GM13976 (cell line): ENCODE measurements at regions not wholly inside any gene's neighbourhood (a gene's known extent, or its start where the extent isn't known, plus 50 kb on each side); places are given as distances from the start of the nearest gene placed in this dataset.

Experiments used
- DNase-seq: peaks from one replicate; pipeline ENCODE4 v3.0.0; 2012; ENCODE audit warnings: low spot score
- in situ Hi-C: fragments of 300-500 bp; cut with MboI; formaldehyde crosslinking; loops from one replicate; pipeline ENCODE4 v1.12.0; 2022; ENCODE audit warnings: low sequenced_read_pairs, mixed read lengths, inconsistent platforms; ENCODE audit not compliant: unreplicated experiment
- TF ChIP-seq, protein P1 (sequence below): IDR thresholded peaks from 2 replicates; pipeline ENCODE4 v1.5.1; 2012; ENCODE audit warnings: borderline replicate concordance, mild to moderate bottlenecking; ENCODE audit not compliant: insufficient read depth; ENCODE audit errors: extremely low read depth, missing control alignments, control extremely low read depth

DNA sequence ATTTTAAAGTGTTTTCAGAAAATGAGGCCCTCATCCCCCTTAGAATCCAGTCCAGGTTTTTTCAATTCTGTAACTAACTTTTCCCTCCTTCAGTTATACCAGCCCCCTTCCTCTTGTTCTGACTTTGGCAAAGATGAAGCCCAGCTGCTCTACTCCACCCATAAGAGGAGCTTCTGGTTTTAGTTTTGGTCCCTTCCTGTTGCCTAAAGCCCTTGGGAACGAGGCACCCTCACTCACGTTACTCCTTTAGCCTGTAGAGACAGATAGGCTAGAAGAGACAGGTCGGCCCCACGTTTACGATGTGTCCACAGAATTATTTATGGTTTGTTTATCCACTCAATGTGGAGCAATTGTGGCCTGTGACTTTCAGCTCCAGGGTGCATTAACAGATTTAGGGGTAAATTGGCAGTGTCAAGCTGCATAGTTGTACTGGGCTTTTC is 454.2 kb upstream of the TNP1 start:
- TF ChIP-seq, protein P1, sequence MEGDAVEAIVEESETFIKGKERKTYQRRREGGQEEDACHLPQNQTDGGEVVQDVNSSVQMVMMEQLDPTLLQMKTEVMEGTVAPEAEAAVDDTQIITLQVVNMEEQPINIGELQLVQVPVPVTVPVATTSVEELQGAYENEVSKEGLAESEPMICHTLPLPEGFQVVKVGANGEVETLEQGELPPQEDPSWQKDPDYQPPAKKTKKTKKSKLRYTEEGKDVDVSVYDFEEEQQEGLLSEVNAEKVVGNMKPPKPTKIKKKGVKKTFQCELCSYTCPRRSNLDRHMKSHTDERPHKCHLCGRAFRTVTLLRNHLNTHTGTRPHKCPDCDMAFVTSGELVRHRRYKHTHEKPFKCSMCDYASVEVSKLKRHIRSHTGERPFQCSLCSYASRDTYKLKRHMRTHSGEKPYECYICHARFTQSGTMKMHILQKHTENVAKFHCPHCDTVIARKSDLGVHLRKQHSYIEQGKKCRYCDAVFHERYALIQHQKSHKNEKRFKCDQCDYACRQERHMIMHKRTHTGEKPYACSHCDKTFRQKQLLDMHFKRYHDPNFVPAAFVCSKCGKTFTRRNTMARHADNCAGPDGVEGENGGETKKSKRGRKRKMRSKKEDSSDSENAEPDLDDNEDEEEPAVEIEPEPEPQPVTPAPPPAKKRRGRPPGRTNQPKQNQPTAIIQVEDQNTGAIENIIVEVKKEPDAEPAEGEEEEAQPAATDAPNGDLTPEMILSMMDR, result no peak
- no peak for DNase-seq
- in situ Hi-C loops, result no loop called here

DNA sequence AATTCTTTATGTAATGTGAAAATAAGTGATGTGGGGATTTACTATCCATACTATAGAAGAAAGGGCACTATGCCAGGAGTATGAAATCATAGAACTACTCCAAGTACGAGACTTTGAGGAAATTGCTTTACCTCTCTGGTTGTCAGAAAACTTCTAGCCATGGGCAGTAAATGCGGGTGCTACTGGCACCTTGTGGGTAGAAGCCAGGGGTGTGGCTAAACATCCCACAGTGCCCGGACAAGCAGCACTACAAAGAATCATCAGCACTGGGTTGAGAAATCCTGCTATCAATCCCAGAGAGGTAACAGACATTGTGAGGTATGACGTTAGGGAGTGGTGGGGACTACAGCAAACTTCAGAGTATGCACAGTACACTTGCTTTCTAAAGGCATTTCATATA is 453.5 kb upstream of the TNP1 start:
- in situ Hi-C loops, result no loop called here
- no peak for DNase-seq
- TF ChIP-seq, protein P1, result no peak

DNA sequence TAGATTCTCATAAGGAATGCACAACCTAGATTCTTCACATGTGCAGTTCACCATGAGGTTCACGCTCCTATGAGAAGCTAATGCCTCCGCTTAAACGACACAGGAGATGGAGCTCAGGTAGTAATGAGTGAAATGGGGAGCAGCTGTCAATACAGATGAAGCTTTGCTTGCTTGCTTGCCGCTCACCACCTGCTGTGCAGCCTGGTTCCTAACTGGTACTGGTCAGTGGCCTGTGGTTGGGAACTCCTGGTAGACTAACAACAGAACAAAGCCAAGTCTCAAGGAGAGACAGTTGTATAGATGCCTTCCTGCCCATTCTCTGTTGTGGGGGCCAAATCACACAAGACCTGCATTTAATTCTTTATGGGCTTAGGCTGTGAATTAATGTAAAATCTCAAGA is 449.2 kb upstream of the TNP1 start:
- TF ChIP-seq, protein P1, result no peak
- in situ Hi-C loops, result no loop called here
- no peak for DNase-seq

DNA sequence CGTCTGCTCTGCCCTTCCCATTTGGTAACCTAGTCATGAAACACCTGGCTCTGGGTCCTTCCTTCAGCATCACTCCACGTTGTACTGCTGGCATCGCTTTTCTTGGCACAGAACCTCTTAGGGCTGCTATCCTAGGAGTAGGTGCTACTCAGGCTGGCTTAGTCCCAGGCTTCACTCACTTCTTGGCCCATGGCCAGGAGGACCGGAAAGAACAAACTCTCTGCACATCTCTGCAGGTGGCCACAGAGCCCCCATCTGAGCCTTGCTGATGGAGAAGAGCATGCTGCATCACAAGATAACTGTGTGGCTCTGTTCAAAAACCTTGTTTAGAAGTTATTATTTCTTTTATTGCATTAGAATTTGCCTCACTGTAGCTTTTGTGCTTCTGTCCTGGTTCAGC is 447.2 kb upstream of the TNP1 start:
- in situ Hi-C loops, result no loop called here
- TF ChIP-seq, protein P1, result no peak
- DNase-seq, result no peak

DNA sequence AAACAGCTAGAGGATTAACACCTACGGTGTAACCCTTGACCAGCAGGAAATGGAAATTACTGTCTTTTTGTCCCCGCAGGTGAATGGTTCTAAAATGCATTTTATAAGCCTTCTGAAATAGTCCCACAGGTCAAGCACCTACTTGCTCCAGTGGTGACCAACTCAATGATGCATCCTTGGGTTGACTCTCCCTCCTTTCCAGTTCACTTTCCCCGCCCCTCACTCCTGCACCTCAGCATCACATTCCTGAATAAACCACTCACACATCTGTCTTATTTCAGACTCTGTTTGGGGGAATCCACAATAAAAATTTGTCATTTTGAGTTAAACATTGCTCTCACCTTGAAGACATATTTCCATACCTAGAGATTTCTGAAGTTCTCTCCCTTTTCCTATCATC is 446.0 kb upstream of the TNP1 start:
- no peak for DNase-seq
- in situ Hi-C loops, result no loop called here
- TF ChIP-seq, protein P1, result no peak

DNA sequence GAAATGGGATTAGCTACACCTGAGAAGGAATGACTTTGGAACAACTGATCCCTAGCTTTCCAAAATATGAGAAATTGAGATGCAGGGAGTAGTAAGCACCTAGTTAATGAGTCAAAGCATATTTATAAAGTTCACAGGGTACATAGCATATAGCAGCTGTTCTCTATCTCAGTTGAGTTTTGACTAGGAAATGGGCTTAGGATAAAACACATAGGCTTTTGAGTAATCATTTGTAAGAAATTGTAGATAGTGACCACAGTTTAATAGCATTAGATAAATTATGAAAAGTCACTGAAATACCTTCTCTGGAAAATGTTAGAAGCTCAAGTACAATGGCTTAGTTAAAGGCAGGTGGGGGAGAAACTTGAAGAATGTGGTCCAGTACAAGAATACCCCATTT is 444.7 kb upstream of the TNP1 start:
- in situ Hi-C loops, result no loop called here
- no peak for DNase-seq
- TF ChIP-seq, protein P1, result no peak

DNA sequence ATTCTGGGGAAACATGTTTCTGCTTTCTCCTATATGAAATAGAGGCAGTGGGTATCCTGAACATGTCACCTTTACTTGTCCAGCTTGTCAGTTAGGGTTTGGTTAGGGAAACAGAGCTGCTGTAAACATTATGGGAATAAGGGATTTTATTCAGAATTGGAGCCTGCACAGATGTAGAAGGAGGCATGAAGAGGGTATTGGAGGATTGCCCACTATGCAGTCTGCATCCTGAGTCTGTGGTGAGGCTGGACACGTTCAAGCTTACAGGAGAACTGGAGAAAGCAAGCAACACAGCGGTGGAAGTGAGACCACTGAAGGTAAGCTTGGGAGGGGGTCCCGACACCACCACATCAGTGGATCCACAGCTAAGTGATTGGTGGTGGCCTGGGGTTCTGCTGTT is 443.0 kb upstream of the TNP1 start:
- DNase-seq, result no peak
- in situ Hi-C loops, result no loop called here
- TF ChIP-seq, protein P1, result no peak
